LNCAP (cell line): ENCODE measurements at regions not wholly inside any gene's neighbourhood (a gene's known extent, or its start where the extent isn't known, plus 50 kb on each side); places are given as distances from the start of the nearest gene placed in this dataset.

Experiments
- CTCF ChIP-seq: fragments of 450-650 bp; IDR thresholded peaks from 2 replicates; pipeline ENCODE4 v1.5.1; 2017; ENCODE audit warnings: mild to moderate bottlenecking

- no peak for TF ChIP-seq CTCF
Observed at GRCh38 chr4:189843413-189844009, 97.2 kb upstream of the FRG1 start.

GRCh38 chr4:189845145-189845846 lies 95.4 kb upstream of the FRG1 start:
- no peak for TF ChIP-seq CTCF

GRCh38 chr4:189850239-189850856 lies 90.3 kb upstream of the FRG1 start:
- no peak for TF ChIP-seq CTCF

GRCh38 chr4:189858435-189858834 lies 82.2 kb upstream of the FRG1 start:
- TF ChIP-seq CTCF, result no peak

- no peak for TF ChIP-seq CTCF
Observed at GRCh38 chr4:189861101-189861500, 79.6 kb upstream of the FRG1 start.

GRCh38 chr4:189869236-189869635 lies 71.4 kb upstream of the FRG1 start:
- TF ChIP-seq CTCF, result no peak

GRCh38 chr4:189870511-189871234 lies 70.0 kb upstream of the FRG1 start:
- TF ChIP-seq CTCF, result no peak
